NCI-H1436 (cell line): ENCODE measurements at regions not wholly inside any gene's neighbourhood (a gene's known extent, or its start where the extent isn't known, plus 50 kb on each side); places are given as distances from the start of the nearest gene placed in this dataset.

Experiments
- DNase-seq: peaks from one replicate; lab custom pipeline; 2025; lab: John Stamatoyannopoulos, UW

- DNase-seq: no peak
Observed at GRCh38 chr22:49111085-49111484, 716.6 kb downstream of the BRD1 start.

GRCh38 chr22:49108636-49109315, 718.9 kb downstream of the BRD1 start:
- DNase-seq: no peak

GRCh38 chr22:49107961-49108530, 719.6 kb downstream of the BRD1 start:
- DNase-seq: no peak

- DNase-seq: no peak
Observed at GRCh38 chr22:49107561-49107960, 720.1 kb downstream of the BRD1 start.

- no peak for DNase-seq
Observed at GRCh38 chr22:49106842-49107152, 720.9 kb downstream of the BRD1 start.

GRCh38 chr22:49106096-49106841, 721.4 kb downstream of the BRD1 start:
- no peak for DNase-seq

- DNase-seq: no peak
Observed at GRCh38 chr22:49104434-49104833, 723.2 kb downstream of the BRD1 start.

- DNase-seq: peak; percentile 57
Observed at GRCh38 chr22:49103314-49104059, 724.2 kb downstream of the BRD1 start.

- DNase-seq: no peak
Observed at GRCh38 chr22:49102367-49102766, 725.3 kb downstream of the BRD1 start.

GRCh38 chr22:49101873-49102272, 725.8 kb downstream of the BRD1 start:
- no peak for DNase-seq

- no peak for DNase-seq
Observed at GRCh38 chr22:49101225-49101624, 726.4 kb downstream of the BRD1 start.

- no peak for DNase-seq
Observed at GRCh38 chr22:49100773-49101172, 726.9 kb downstream of the BRD1 start.

GRCh38 chr22:49100316-49100715, 727.4 kb downstream of the BRD1 start:
- DNase-seq: no peak

- no peak for DNase-seq
Observed at GRCh38 chr22:49099496-49100124, 728.1 kb downstream of the BRD1 start.

GRCh38 chr22:49099089-49099488, 728.6 kb downstream of the BRD1 start:
- DNase-seq: no peak

- no peak for DNase-seq
Observed at GRCh38 chr22:49097966-49098365, 729.7 kb downstream of the BRD1 start.

GRCh38 chr22:49097171-49097925, 730.3 kb downstream of the BRD1 start:
- DNase-seq: no peak

- DNase-seq: no peak
Observed at GRCh38 chr22:49096476-49096875, 731.2 kb downstream of the BRD1 start.

- DNase-seq: no peak
Observed at GRCh38 chr22:49095366-49095765, 732.3 kb downstream of the BRD1 start.

- DNase-seq: no peak
Observed at GRCh38 chr22:49094858-49095257, 732.8 kb downstream of the BRD1 start.

GRCh38 chr22:49094151-49094550, 733.5 kb downstream of the BRD1 start:
- no peak for DNase-seq
